Activated CD4-positive, alpha-beta T cell treated with anti-CD3 and anti-CD28 coated beads, Interleukin-2, Interleukin-4, amounts not matched to agents 100 ng/mL and 50 ng/mL, durations not matched to agents 16 hours and 8 hours (primary cell): ENCODE measurements at regions not wholly inside any gene's neighbourhood (a gene's known extent, or its start where the extent isn't known, plus 50 kb on each side); places are given as distances from the start of the nearest gene placed in this dataset.

Experiments
- DNase-seq: peaks from one replicate; pipeline ENCODE4 v3.0.0-alpha.2; 2020; ENCODE audit warnings: low spot score

DNA sequence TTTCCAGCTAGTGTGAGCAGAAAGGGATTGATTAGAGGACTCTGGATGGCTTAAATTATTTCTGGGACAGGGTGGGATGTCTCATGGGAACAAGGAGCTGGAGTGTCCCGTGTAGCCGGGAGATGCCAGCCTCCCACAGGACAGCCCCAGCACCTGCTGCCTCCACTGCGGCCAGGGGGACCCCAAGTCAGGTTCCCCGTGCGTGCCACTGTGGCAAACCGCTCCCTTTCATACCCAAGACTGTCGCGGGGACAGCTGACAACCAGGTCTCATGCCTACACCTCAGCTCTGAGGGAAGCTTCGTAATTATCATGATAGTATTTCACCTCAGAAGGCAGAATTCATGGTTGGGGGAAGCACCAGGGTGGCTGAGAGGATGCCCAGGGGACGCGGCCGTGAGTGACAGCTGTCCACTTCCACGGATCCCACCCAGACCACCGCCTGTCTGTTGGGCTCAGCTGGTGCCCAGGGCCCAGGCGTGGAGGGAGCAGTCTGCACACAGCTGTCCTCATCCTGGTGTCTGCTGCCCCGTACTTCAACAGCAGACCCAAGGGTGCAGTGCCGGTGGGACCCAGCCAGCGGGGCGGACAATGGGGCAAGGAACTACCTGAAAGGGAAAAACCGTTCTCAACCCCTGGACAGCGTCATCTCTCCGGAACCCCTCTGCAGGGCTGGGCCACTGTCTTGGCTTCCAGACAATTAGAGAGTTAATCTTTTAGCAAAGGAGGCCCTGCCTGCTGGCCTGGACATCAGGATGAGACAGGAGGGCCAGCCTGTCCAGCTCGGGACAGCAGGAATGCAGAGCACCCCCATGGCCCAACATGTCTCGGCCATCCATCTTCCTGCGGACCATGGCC, 166.9 kb downstream of the OLFM1 start:
- no peak for DNase-seq

DNA sequence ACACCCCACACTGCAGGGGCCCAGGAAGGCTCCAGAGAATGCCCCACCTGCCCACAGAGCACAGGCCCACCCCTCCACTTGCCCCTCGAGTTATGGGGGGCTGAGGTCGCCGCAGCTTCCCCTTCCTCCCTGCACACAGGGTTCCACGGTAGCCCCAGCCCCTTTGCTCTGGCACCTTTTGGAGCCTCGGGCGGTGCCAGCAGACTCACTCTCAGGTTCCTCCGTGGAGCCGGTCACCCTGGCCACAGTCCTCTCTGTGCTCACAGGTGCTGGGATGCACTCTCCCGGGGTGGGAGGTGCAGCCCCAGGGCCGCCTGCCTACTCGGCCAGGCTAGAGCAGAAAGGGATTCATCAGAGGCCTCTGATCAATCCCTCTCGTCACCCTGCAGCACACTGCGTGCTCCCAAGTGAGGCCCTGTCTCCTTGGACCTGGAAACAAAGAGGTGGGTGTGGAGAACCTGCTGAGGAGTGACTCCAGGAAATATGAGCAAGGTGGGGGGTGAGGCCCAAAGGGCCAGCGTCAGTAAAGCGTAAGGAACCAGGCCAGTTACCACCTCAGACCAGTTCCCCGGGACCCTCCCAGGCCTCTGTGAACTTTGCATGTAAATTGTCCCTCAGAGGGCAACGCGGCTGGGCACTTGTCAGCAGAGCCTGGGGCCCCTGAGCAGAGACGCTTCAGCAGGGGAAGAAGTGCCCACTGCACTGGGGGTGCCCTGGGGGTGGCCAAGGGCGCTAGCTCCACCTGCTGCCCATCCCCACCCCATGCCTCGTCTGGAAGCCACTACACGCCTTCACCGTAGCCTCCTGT, 167.8 kb downstream of the OLFM1 start:
- DNase-seq: no peak

DNA sequence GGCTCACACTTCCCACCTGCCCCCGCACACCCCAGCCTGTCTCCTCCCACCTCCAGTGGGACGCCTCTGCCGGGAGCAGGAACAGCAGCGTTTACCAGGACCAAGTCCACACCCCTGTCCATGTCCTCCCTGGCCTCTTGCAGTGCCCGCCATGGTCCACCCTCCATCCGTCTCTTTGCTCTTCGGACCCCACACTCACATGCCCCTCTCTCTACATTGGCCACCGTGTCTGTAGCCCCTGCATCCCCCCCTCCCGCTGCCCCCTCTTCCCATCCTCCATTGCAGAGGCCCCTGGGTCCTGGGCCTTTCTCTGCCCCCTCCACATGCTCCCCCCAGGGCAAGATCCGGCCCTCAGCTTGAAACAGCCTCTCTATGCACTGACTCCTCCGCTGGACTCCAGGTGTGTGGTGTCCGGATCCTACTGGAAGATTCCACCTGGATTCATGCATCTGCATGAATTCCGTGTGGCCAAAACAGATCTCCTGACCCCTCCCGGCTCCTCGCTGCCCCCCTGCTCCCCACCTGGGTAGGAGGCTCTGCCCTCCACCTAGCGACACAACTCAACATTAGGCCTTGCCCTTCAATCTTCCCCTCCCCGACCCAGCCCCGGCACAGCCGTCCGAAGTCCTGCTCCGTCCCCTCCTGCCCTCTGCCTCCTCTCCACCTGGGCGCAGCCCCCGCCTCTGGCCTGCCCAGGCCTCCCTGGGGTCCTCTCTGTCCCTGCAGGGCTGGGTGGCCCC, 168.5 kb downstream of the OLFM1 start:
- no peak for DNase-seq

DNA sequence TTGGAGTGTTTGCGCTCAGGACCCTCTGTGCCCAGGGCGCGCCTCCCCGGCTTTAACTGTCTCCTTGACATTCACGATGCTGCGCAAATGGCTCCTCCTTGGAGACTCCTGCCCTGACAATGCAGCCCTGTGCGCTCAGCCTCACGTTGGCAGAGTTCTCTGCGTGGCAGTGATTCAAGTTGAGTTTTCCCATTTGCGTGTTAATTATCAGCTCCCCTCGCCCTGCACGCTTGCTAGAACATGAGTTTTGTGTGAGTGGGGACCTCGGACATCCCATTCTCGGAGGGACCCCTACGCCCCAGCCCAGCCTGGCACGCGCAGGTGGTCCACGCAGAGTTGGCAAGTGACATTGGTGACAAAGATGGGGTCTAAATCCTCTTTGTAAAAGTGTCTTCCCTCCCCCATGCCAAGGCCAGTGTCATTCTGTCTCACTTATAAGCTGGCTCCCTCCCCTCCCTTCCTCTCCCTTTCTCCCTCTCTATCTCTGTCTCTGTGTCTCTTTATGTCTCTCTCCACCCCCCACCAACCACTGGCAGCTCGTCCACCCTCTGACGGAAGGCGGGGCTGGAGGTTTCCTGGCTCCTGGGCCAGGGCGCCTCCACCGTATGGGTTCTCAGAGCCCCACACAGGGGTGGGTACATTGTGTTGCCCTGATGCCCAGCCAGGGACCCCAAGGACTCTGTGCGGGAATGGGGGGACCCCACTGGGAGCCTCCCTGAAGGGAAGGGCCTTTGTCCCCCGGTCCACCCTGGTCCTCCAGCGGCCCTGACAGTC, 169.3 kb downstream of the OLFM1 start:
- no peak for DNase-seq

DNA sequence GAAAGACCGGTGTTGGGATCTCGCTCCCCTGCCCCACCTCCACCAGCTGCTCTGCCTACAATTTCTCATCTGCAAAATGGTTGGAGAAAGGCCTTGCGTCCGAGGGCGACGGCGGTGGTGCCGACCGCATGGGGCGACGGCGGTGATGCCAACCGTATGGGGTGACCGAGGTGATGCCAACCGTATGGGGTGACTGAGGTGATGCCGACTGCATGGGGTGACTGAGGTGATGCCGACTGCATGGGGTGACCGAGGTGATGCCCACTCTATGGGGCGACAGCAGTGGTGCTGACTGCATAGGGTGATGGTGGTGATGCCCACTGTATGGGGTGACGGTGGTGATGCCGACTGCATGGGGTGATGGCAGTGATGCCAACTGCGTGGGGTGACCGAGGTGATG, 171.0 kb downstream of the OLFM1 start:
- no peak for DNase-seq

DNA sequence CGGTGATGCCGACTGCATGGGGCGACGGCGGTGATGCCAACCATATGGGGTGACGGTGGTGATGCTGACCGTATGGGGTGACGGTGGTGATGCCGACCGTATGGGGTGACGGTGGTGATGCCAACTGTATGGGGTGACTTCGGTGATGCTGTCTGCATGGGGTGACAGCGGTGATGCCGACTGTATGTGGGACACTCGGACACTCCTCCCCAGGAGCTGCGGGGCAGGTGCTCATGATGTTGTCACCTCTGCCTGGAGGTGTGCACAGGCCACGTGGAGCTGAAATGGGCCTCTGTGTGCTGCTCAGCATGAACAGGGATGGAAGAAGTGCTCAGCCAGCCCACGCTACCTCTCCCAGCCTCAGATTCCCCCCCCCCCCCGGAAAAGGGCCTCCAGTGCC, 171.8 kb downstream of the OLFM1 start:
- DNase-seq: no peak

DNA sequence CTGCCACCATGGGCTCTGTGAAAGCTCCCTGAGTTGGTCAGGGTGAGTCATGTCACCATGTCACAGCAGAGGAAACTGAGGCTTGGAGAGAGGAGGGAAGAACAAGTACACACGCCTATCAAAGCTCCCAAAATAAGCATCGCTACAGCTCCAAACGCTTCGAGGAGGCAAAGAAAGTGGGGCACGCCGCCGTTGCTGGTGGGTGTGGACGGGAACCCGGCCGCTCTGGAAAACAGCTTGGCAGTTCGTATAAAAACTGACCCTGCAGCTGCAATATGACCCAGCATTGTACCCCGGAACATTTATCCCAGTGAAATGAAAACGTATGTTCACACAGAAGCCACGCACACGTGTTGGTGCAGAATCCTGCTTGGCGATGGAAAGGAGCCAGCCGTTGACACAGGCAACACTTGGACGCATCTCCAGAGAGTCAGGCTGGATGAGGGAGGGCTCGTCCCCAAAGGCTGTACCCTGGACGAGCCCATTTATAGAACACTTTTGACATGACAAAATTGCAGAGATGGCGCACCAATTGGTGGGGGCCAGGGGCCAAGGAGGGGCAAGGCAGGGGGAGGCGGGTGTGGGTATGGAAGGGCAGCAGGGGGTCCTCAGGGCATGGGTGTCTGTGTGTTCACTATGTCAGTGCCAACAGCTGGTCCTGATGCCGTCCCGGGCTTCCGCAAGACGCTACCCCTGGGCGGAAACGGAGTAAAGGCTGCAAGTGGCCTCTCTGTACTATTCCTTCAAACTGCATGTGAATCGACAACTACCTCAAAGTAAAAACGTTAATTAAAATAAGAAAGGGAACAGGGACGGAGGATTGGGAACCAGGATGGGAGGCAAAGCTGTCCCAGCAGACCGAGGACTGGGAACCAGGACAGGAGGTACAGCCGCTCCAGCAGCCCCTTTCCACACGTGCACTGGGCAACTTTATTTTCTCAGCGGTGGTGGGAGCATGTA, 173.0 kb downstream of the OLFM1 start:
- no peak for DNase-seq

DNA sequence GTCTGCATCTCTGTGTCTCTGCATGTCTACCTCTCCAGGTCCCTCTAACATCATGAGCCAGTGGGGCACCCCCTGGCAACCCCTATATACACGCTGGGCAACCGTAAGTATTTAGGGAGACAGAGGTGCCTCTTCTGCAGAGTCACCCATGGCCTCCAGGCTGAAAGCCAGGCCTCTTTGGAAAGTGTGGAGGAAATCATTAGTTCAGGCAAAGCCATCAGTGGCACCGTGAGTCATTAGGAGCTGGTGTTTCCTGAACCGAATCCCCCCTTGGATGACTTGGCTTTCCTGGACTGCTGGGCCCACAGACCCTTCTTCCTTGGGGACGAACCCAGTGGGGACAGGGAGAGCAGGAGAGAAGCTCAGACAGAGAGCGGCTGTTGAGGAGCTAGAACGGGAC, 174.8 kb downstream of the OLFM1 start:
- DNase-seq: no peak

DNA sequence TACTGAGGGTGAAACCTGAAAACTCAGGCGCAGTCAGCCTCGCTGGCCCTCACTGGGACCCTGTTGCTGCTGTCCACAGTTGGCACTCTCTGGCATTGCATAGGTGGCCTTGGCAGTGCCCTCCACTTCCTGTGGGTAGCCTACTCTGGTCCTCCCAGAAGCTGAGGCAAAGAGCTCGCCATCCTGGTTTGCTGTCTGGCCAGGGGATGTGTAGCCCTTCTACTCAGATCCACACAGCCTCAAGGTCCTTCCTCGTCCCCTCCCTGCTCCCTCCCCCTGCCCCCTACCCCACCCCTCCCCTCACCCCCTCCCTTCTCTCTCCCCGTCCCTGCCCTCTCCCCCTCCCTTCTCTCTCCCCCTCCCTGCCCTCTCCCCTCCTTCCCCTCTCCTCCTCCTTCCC, 176.0 kb downstream of the OLFM1 start:
- DNase-seq: no peak

DNA sequence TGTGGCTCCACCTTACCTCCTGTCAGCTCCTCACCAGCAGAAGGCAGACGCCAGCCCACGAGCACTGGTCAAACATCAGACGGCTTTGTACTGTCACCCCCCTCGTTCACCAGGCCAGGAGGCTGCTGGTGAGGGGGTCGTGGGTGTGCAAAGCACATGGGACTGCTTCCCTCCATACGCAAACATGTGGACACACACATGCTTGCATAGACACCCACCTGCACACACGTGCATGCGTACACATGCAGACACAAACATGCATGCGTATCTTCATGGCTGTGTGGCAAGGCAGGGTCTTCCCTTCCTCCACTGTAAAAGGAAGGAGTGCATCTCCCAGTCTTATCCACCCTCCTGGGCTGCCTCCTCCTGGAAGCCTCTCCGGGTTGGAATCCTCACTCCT, 178.5 kb downstream of the OLFM1 start:
- no peak for DNase-seq

DNA sequence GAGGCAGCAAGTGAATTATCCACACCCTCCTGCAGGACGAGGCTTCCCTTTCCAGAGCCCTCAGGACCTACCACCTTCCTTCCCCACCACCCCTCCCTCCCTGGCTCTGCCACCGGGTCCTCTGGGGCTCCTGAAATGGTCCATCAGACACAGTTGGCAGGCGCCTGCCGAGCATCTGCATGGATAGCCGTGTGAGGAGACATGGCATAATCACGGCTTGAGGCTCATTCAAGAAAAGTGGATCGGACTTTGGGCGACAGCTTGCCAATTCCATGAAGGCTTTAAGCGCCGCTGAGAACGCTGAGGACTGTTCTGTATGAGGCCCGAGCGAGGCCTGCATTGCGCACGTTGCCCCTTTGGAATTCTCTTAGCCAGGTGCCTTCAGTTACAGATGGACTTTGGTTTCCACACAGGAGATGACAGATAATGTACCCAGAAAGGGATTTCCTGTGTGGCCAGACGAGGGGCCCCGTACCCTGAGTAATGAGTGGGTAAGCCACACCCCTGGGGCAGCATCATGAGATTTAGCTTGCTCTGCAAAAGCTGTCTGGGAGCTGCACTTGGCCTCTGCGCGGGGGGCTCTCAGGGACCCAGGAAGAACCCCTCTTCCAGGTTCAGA, 179.8 kb downstream of the OLFM1 start:
- DNase-seq: no peak

DNA sequence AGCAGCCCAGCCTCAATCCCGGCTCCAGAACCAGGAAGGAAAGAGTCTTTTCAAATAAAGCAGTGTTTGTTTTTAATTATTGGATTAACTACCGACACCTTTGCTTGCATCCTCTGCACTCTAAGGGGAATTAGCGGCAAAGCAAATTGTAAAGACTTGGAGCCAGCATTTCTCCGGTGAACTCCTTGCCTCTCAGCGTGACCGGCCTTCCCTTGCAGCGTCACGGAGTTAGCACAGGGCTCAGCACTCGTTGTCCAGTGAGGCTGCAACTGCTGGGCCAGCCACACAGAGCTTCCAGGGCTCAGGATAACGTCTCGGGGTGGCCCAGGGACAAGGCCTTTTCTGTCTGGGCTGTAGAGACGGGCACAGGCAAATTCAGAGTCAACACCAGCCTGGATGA, 180.6 kb downstream of the OLFM1 start:
- no peak for DNase-seq

DNA sequence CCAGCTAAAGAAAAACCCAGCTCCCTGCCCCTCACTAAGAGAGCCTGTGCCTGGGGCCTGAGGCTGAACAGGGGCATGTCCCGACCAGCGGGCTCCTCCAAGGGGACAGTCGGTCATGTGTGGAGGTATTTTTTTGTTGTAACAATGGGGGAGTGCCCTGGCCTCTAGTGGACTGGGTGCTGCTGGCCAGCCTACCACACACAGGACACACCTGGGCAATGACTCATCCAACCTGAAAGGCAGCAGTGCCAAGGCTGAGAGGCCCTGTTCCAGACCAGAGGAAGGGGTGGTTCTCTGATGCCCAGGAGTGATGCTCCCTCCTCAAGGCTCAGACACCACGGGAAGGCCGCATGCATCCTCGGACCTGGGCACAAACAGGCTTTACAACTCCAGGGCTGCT, 181.5 kb downstream of the OLFM1 start:
- no peak for DNase-seq

DNA sequence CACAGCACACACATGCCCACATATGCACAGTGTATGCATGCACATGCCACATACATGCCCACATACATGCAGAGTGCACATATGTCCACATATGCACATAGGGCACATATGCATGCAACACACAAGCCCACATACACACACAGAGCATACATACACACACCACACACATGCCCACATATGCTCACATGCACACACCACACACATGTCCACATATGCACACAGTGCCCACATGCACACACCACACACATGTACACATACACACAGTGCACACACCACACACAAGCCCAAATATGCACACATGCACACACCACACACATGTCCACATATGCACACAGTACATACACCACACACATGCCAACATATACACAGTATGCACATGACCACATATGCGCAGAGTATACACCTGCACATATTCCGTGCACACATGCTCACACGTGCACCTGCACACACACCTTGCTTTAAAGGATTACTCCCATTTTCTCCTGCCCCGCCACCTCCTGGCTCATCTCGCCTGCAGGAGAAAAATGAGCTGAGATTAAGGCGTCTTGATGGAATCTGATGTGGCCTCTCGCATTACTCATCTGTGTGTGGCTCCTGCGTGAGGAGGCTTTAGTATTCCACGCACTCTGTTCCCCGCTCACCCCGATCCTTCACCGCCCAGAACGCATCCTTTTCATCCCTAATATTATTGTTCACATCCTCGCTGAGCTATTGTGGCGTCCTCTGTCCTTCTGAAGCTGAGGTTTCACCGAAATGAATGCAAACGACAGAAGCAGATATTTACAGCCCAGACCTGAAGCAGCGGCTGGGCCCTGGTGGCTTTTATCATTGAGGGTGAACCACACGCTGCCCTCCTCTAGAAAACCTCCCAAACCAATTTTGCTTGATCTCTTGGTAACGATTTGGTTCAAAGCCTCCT, 182.7 kb downstream of the OLFM1 start:
- no peak for DNase-seq

DNA sequence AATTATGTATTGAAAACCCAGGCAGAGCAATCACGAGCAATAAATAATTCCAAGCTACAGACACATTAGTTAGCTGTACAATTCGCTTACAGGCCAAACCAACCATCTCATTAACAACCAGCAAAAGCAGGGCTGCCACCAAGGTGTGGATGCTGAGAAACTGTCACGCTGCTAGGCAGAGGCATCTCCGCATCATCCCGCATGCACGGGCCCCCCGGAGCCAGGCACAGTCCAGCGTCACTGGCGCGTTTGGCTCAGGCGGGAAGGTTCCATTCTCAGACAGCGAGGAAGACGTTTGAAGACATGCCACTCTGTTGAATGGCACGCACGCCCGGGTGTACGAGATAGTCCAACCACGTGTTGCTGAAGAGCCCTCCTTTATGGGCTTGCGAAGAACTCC, 184.0 kb downstream of the OLFM1 start:
- DNase-seq: no peak

DNA sequence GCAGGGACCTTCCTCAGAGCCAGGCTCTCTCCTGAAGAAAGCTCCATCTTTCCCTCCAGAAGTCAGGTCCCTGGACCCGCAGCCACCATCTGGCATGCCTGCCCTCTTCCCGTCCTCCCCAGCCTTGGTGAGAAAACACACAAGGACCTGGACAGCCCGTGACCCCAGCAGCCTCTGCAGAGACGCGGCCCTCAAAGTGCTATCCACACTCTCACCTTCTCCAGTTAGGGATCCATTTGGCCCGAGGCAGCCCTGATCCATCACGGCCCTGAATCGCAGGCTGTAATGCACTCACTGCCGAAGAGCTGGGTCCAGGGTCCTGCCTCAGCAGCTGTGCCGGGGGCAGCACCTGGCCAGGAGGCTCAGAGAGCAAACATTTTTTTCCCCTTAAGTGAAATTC, 185.1 kb downstream of the OLFM1 start:
- no peak for DNase-seq

DNA sequence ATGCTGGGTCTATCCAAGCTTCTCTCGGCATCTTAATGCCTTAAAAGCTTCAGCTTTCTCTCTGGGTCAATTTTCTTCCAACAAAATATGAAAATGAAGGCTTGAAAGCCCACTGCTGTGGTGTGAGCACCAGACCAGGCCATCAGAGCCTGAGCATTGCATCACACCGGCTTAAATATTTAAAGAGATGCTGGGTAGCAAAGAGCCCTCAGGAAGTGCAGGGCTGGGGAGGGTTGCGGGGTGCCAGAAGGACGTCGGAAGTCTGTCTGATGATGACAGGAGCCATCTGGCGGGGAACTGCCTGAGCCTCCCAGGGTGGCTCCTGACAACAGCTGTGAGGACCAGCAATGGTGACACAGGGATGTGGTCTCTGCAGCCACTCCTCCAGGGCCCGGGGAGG, 185.5 kb downstream of the OLFM1 start:
- DNase-seq: no peak

DNA sequence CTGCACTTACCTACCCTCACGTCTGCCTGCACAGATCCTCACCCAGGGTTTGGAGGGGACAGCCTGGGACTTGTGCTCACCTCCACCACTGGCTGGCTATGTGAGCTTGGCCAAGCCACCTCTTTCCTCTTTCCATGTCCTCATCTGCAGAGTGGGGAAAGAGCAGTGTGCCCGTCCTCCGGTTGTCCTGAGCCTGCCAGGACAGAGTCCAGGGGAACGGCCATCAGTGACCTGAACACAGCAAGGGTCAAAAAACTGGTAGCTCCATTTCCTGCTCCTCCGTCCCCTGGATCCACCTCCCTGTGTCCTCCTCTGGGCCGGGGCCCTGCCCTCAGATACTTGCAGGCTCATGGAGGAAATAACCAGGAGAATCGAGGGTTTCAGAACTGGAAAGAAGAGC, 187.7 kb downstream of the OLFM1 start:
- no peak for DNase-seq

DNA sequence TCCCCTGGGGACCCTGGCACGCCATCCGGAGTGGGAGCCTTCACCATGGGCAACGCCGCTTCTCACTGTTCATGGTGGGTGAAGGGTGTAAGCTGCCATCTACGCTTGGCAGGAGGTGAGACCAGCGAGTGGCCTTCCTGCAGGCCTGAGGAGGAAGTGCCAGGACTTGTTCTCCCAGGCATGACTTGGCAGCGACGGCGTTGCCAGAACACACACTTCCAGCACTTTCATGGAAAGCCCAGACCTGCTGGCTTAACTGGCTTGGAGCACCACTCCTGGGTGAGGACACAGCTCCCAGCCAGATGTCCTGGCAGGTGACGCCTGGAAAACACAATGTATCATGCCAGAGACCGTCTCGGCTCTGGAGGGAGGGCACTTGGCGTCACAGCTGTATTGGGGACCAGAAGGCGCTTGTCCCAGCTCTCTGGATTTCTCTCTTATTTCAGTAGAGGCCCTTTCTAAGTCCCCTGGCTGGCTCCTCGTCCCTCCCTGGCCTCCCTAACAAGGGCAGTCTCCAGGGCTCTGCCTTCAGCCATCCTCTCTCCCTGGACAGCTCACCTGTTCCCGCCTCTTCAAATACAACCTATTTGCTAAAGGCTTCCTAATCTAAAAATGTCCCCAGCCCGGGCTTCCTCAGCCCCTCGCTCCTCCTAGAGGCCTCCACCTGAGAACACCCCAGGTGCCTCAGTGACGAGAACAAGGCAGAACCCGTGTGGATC, 188.3 kb downstream of the OLFM1 start:
- no peak for DNase-seq
